ENCODE measurements at regions not wholly inside any gene's neighbourhood (a gene's known extent, or its start where the extent isn't known, plus 50 kb on each side); places are given as distances from the start of the nearest gene placed in this dataset.
A peak's percentile ranks its signal among the peaks of the same experiment; 100 is the strongest.
"Not testable (repeated sequence)": the region's sequence is repeated elsewhere in the genome, so short reads cannot be mapped to it uniquely, and the experiment has no call there.

GRCh38 chr7:53413021-53413420 lies 377.6 kb downstream of the POM121L12 start:
- DNase-seq = no peak

- DNase-seq = no peak
Measured at GRCh38 chr7:53415816-53416215, 380.4 kb downstream of the POM121L12 start.

DNA sequence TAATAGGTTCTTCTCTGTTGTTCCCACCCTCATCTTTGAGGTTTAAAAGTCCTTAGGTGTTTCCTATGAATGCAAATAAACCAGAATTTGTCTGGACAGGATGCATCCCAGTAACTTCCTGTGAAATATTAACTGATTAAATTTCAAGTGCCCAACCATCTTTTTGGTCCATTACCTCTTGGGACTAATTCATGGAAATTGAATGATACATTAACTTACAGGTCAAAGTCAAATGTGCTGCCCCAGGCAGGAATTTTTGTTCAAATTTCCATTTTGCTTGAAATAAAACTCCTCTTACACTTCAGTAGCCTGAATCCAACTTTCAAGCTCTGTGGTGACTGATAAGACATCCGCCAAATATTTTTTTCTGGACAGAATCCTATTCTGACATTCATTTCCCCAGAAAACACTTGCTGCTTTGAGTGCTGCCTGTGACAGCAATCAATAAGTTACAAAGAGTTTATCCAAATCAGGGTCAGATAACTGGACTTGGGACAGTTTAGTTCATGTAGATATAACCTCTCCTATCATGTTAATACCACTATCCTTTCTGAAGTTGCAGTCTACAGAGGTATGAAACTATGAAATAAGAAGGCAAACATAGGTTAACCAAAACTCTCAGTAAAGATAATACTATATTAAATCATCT lies 383.5 kb downstream of the POM121L12 start:
- no peak for DNase-seq

GRCh38 chr7:53420550-53420949 lies 385.1 kb downstream of the POM121L12 start:
- DNase-seq = no peak

GRCh38 chr7:53422291-53422690 lies 386.9 kb downstream of the POM121L12 start:
- peak; percentile 1 for DNase-seq

- DNase-seq = peak; percentile 11
Measured at GRCh38 chr7:53426145-53426750, 390.8 kb downstream of the POM121L12 start.

GRCh38 chr7:53428045-53428444 lies 392.6 kb downstream of the POM121L12 start:
- no peak for DNase-seq

DNA sequence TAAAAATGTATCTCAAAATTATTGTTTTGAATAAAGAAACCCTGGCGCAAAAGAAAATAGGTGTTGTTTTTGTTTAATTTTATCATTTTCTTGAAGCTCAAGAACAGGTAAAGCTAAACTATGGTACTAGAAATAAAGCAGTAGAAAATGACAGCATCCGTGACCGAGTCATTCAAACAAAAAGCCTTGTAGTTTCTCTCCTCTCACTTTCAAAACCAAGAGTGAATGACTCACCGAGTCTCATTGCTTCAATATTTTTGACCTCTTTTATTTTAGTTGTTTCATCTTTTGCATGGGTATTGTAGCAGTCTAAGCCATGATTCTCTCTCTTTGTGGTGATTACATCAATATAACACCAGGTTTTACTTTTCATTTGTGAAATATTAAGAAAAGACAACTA lies 396.5 kb downstream of the POM121L12 start:
- DNase-seq = no peak

GRCh38 chr7:53437336-53437735 lies 401.9 kb downstream of the POM121L12 start:
- DNase-seq = no peak

DNA sequence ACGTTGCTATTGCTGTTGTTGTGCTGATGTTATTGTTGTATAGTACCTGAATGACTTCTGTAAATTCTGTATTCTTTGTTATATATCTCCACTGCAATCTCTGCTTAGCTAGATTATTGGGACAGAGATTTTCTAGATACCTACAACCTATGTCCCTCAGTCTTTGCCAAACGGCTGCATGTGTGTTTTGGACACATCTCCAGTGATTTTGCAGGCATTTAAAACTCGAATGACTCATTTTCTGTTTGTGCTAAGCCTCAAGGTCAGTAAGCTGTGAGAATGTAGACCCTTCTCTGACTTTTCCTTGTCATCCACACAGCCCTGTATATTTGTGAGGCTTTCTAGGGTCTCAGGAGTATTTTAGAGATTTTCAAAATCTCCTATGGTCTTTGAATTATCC lies 410.7 kb downstream of the POM121L12 start:
- DNase-seq = no peak

DNA sequence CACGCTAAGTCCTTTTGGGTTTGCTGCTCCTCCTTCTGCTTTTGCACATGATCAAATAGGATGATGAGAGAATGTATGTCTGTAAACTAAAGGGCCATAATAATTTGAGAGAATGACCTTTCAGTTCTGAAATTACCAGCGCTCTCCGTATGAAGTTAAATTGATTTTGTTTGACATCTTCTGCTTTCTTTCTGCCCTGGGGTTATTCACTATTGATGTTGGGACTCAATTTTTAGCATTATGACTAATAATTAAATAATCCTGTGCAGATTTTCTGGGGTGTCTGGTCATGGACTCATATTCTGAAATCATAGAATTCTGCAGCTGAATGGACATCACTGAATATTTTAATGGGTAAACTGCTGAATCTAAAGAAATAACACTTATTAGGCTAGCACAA lies 423.2 kb downstream of the POM121L12 start:
- no peak for DNase-seq

DNA sequence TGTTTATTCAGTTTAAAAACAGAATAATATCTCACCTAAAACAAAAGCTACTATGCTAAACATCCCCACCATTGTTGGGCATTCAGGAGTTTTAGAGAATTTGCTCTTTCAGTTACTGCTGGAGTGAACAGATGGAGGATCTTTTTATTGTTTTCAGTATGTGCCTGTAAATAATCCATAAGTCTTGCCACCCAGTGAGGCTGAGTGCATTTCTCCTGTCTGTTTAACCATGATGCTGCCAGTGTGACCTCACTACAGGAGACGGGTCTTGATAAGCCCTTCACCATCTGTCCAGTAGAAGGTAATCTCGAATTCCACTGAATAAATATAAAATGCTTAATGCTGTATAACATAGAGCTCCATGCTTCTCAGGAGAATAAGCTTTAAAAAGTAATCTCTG lies 430.9 kb downstream of the POM121L12 start:
- peak; percentile 80 for DNase-seq

GRCh38 chr7:53470336-53470970 lies 435.0 kb downstream of the POM121L12 start:
- DNase-seq = no peak

DNA sequence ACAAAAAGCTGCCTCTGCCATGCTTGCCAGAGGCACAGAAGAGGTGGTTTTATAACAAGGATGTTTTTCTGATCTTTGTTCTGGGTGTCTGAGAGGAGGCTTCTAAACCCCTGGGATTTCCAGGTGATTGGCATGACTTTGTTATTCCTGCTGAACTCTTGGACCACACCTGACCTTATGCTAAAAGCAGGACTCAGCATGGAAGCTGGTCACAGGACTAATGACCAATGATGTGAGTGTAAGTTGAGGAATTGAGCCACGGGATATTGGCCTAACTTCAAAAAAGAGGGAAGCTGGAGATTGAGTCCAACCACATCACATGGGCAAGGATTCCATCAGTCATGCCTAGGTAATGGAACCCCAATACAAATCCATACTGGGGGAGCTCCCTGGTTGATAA lies 437.9 kb downstream of the POM121L12 start:
- no peak for DNase-seq

- DNase-seq = no peak
Measured at GRCh38 chr7:53475776-53476175, 440.3 kb downstream of the POM121L12 start.

DNA sequence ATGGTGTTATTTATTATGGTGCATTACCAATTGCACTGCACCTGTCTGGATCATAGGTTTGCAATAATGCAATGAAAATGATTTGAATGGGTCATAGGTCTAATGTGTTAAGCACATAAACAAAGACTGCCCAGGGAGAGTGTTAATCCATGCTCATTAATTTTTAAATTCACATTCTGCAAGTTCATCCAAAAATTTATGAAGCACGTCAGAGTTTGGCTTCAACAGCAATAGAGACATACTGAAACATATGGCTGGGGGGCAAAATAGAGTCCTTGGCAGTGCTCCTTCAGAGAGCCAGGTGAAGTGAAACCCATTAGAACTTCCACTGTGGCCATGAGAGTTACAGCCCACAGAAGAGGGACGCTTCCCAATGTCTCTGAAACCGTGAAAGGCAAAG lies 441.1 kb downstream of the POM121L12 start:
- peak; percentile 73 for DNase-seq

- peak; percentile 66 for DNase-seq
Measured at GRCh38 chr7:53485354-53485753, 449.9 kb downstream of the POM121L12 start.

DNA sequence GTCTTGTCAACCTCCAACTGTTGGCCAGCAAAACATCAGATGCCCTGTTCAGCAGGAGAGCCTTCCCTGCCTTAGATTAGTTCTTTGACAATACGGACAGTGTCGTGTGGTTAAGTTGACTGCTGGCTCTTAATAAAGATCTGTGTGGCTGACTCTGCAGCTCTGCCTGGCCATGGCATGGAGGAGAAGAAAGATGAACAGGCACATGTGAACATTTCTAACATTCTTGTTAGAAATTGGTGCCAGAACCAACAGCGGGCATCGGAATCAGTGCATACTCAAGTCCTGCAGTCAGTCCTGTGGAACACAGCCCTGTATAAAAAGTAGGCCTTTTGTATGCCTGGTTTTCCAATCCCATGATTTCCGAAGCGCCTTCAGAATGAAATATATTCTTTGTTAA lies 455.6 kb downstream of the POM121L12 start:
- DNase-seq = no peak

- not testable (repeated sequence) for DNase-seq
Measured at GRCh38 chr7:53495181-53495580, 459.7 kb downstream of the POM121L12 start.

DNA sequence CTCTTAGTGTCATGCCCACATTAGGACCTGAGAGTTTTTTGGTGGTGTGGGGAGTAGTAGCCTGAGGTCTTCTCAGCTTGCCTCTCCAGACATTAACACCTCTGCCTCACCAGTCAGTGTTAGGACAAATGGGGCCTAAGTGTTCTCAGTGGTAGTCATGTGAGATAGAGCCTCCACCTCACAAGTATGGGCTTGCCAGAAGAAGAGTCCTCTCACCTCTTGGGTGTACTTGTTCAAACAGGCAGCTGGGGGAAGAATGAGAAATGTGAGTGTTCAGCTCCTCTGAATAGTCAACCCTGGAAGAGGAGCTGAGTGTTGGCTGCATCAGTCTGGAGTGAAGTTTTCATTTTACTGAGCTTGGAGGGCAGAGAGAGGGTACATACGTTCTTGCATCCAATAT lies 464.6 kb downstream of the POM121L12 start:
- no peak for DNase-seq

DNA sequence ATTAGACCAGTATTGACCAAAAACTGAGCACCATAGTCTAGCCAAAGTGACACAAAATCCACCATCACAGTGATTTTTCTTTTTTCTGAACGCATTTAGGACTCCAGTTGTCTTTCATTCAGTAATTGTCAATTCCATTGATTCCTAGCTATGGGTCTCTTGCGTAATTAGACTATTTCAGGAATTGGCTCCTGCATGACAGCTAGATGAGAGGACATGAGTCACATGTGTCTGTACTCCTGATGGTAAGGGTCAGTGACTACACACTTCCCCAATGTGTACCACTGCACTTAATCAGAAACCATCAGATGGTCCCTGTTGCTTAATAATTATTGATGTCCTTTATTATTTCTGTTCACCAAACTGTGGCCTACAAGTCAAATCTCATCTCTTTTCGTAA lies 469.5 kb downstream of the POM121L12 start:
- no peak for DNase-seq

- no peak for DNase-seq
Measured at GRCh38 chr7:53518319-53518718, 482.9 kb downstream of the POM121L12 start.

DNA sequence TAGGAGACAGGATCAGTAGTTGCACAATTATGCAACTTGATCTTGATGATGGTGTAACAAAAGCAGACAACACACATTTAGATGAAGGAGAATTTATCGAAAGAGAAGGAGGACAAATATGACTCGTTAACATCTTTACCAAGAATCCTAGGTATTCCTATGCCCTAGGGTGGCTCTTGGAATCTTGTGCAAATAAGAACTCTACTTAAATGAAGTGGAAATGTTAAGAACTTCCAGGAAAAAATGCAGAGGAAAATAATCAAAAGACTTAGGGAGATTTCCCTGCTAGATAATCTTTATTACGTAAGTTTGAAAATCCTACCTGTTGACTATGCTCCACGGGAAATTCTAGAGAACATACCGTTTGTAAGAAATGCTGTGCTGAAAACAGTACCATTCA lies 485.4 kb downstream of the POM121L12 start:
- DNase-seq = no peak

GRCh38 chr7:53521638-53522184 lies 486.3 kb downstream of the POM121L12 start:
- DNase-seq = peak; percentile 53

Measured in NCI-H69 (cell line).